ENCODE measurements at regions not wholly inside any gene's neighbourhood (a gene's known extent, or its start where the extent isn't known, plus 50 kb on each side); places are given as distances from the start of the nearest gene placed in this dataset.

- TF ChIP-seq TAF15 (IDR thresholded peaks at IDR 0.05; ENCODE audit: low read depth, low read length) = no peak
- no peak for TF ChIP-seq SP2 (IDR thresholded peaks at IDR 0.05; ENCODE audit: extremely low read depth, low read depth, low read length, poor library complexity, severe bottlenecking)
- TF ChIP-seq NKRF (IDR thresholded peaks at IDR 0.05; ENCODE audit: borderline replicate concordance) = no peak
- no peak for TF ChIP-seq SP1 (CRISPR knock-in tag; IDR thresholded peaks at IDR 0.05)
- no peak for TF ChIP-seq USF2 (CRISPR knock-in tag; IDR thresholded peaks at IDR 0.05)
Observed at GRCh38 chrX:117744958-117745357, 371.7 kb downstream of the KLHL13 start.
